ENCODE measurements at regions not wholly inside any gene's neighbourhood (a gene's known extent, or its start where the extent isn't known, plus 50 kb on each side); places are given as distances from the start of the nearest gene placed in this dataset.

DNA sequence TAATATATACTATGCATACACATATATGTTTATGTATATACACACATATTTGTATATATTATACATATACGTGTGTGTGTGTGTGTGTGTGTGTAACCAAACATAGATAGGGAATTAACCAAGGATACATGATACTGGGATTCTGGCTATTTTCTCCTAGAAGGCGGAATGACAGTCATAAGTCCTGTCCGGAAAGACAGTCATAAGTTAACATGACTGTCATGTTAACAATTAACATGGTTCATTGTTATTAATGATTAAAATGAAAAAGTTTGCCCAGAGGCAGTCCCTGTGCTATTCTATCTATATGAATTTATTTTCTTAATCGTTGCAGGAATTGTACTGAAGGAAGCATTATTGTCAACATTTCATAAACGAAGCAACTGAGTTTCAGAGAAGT lies 450.7 kb upstream of the NXPH2 start:
- DNase-seq (ENCODE audit: low read depth) (no peak), FAIRE-seq (no peak)
- H3K4me3 ChIP-seq (ENCODE audit: low read depth, low read length): no peak overlapping the region
- H3K27me3 ChIP-seq (ENCODE audit: control insufficient read depth, insufficient read depth, low read length): no peaks in the 10 kb centered on the region
- H3K36me3 ChIP-seq (ENCODE audit: control insufficient read depth, insufficient read depth, low read length): no peaks in the 10 kb centered on the region
- TF ChIP-seq, protein P1, sequence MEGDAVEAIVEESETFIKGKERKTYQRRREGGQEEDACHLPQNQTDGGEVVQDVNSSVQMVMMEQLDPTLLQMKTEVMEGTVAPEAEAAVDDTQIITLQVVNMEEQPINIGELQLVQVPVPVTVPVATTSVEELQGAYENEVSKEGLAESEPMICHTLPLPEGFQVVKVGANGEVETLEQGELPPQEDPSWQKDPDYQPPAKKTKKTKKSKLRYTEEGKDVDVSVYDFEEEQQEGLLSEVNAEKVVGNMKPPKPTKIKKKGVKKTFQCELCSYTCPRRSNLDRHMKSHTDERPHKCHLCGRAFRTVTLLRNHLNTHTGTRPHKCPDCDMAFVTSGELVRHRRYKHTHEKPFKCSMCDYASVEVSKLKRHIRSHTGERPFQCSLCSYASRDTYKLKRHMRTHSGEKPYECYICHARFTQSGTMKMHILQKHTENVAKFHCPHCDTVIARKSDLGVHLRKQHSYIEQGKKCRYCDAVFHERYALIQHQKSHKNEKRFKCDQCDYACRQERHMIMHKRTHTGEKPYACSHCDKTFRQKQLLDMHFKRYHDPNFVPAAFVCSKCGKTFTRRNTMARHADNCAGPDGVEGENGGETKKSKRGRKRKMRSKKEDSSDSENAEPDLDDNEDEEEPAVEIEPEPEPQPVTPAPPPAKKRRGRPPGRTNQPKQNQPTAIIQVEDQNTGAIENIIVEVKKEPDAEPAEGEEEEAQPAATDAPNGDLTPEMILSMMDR (IDR thresholded peaks at IDR 0.05; ENCODE audit: insufficient read depth, low read length, severe bottlenecking): no peak

DNA sequence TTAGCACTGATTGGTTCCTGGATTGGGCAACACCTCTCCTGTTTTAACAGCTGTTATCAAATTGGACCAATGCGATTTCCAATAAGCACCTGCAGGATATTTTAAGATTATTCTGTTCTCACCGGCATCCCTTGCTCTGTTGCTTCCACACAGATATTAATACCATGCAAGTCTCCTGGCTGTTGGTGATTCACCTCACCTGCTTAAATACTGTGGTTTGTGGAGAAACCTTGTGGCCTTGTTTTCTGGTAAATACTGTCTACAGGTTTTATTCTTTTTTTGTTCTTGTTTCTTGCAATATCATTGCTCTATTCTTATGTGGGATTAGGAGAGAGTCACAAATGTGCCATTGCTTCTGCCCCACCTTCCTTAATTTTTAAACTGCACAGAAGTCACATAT lies 448.1 kb upstream of the NXPH2 start:
- no peak for FAIRE-seq
- TF ChIP-seq, protein P1 (IDR thresholded peaks at IDR 0.05; ENCODE audit: insufficient read depth, low read length, severe bottlenecking): no peak

DNA sequence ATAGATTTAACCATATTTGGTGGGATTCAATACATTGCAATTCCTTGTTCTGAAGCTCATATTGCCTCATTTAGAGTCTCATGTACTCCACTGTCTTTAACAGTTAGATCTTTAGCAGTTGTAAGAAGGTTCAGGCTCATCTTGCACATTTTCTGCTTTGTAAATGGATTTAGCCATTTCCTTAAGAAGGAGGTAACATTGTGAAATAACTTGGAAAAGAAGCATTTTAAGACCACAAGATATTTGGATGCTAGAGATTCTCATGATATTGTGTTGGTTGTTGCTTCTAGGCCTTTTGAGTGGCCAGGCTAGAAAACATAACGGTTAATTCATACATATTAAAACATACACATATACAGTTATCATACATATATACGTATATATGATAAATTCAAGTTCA lies 445.8 kb upstream of the NXPH2 start:
- Histone ChIP-seq H3K36me3 (ENCODE audit: control insufficient read depth, insufficient read depth, low read length) (no peaks in the 10 kb centered on the region), H3K4me3 (ENCODE audit: low read depth, low read length) (no peak overlapping the region), H3K27me3 (ENCODE audit: control insufficient read depth, insufficient read depth, low read length) (no peaks in the 10 kb centered on the region)
- no peak for DNase-seq (ENCODE audit: low read depth)
- TF ChIP-seq, protein P1 (IDR thresholded peaks at IDR 0.05; ENCODE audit: insufficient read depth, low read length, severe bottlenecking): no peak
- no peak for FAIRE-seq

More for the DNA sequence above, 448.1 kb upstream of the NXPH2 start:
- no peak for DNase-seq (ENCODE audit: low read depth)
- Histone ChIP-seq H3K36me3 (ENCODE audit: control insufficient read depth, insufficient read depth, low read length) (no peaks in the 10 kb centered on the region), H3K27me3 (ENCODE audit: control insufficient read depth, insufficient read depth, low read length) (no peaks in the 10 kb centered on the region), H3K4me3 (ENCODE audit: low read depth, low read length) (no peak overlapping the region)

DNA sequence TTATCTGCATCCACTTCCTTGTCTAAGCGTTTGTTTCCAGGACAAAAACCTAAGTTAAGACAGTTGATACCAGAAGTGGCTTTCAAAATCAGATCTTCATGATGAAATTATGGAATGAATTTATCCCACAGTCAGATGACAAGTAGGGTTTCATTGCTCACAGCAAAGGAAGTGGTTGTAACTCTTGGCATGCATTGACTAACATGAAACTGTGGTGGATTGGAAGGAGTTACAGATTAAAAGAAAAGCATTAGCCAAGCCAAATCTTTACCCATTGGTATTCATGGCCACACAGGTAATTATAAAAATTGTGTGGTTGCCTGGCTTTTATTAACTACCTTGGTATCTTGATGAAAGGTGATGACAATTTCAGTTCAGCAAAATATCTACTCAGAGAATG lies 438.0 kb upstream of the NXPH2 start:
- FAIRE-seq (no peak), DNase-seq (ENCODE audit: low read depth) (no peak)
- no peaks in the 10 kb centered on the region for H3K36me3 ChIP-seq (ENCODE audit: control insufficient read depth, insufficient read depth, low read length)
- H3K4me3 ChIP-seq (ENCODE audit: low read depth, low read length): no peak overlapping the region
- TF ChIP-seq, protein P1 (IDR thresholded peaks at IDR 0.05; ENCODE audit: insufficient read depth, low read length, severe bottlenecking): no peak
- H3K27me3 ChIP-seq (ENCODE audit: control insufficient read depth, insufficient read depth, low read length): no peaks in the 10 kb centered on the region

DNA sequence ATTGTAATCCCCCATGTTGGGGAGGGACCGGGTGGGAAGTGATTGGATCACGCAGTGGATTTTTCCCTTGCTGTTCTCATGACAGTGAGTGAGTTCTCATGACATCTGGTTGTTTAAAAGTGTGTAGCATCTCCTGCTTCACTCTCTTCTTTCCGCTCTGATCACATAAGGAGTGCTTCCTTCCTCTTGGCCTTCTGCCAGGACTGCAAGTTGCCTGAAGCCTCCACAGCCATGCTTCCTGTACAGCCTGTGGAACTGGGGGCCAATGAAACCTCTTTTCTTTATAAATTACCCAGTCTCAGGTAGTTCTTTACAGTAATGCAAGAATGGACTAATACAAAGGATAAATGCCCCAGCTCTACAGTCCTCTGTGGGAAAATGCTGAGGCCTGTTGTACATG lies 437.5 kb upstream of the NXPH2 start:
- no peak for FAIRE-seq
- Histone ChIP-seq H3K27me3 (ENCODE audit: control insufficient read depth, insufficient read depth, low read length) (no peaks in the 10 kb centered on the region), H3K36me3 (ENCODE audit: control insufficient read depth, insufficient read depth, low read length) (no peaks in the 10 kb centered on the region), H3K4me3 (ENCODE audit: low read depth, low read length) (no peak overlapping the region)
- TF ChIP-seq, protein P1 (IDR thresholded peaks at IDR 0.05; ENCODE audit: insufficient read depth, low read length, severe bottlenecking): no peak
- no peak for DNase-seq (ENCODE audit: low read depth)

DNA sequence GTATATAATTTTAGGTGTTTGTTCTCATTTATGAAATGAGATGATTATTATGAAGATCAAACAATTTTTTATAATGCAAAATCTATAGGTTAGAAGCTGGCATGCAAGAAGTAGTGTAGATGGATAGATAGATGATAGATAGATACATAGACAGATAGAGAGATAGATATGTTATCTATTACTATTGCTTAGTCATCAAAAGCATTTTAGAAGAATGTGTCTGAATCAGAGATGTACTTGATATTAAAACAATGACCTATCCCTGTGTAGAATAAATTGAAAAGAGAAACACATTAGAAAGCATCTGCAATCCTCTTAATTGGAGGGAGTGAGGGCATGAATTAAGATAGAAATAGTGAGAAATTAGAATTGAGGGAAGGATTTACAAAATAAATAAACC lies 436.2 kb upstream of the NXPH2 start:
- no peak overlapping the region for H3K4me3 ChIP-seq (ENCODE audit: low read depth, low read length)
- no peaks in the 10 kb centered on the region for H3K27me3 ChIP-seq (ENCODE audit: control insufficient read depth, insufficient read depth, low read length)
- no peaks in the 10 kb centered on the region for H3K36me3 ChIP-seq (ENCODE audit: control insufficient read depth, insufficient read depth, low read length)
- DNase-seq (ENCODE audit: low read depth): no peak
- FAIRE-seq: no peak
- TF ChIP-seq, protein P1 (IDR thresholded peaks at IDR 0.05; ENCODE audit: insufficient read depth, low read length, severe bottlenecking): no peak
